Vagina (tissue), 2 donors: ENCODE measurements at regions not wholly inside any gene's neighbourhood (a gene's known extent, or its start where the extent isn't known, plus 50 kb on each side); places are given as distances from the start of the nearest gene placed in this dataset.

ENCODE experiments used
- CTCF ChIP-seq, 3 experiments: fragments of 450-650 bp in 2 of 3; fragments of 200-600 bp in 1 of 3; sonication (generic) in 1 of 3; IDR thresholded peaks; one replicate each; pipeline ENCODE4 v1.5.1; 2017 to 2019; ENCODE audit warnings: antibody characterized with exemption in 3 of 3, mild to moderate bottlenecking in 2 of 3, moderate library complexity in 2 of 3
- POLR2A ChIP-seq, 2 donors: fragments of 450-650 bp; IDR thresholded peaks; one replicate each; pipeline ENCODE4 v1.6.1; 2017; ENCODE audit warnings: antibody characterized with exemption in 2 of 2, mild to moderate bottlenecking in 2 of 2, moderate library complexity in 2 of 2
- POLR2AphosphoS5 ChIP-seq, 2 donors: sonication (generic); formaldehyde crosslinking; IDR thresholded peaks; one replicate each; pipeline ENCODE4 v1.9.0; 2017; ENCODE audit warnings: antibody characterized with exemption in 2 of 2, mild to moderate bottlenecking in 2 of 2, low read depth in 1 of 2; ENCODE audit not compliant: insufficient read depth in 1 of 2

GRCh38 chr21:32193098-32193465, 85.8 kb downstream of the MIS18A start:
- TF ChIP-seq CTCF (IDR thresholded peaks at IDR 0.05) (no peak), POLR2A (IDR thresholded peaks at IDR 0.05) (no peak), POLR2AphosphoS5 (IDR thresholded peaks at IDR 0.05; ENCODE audit: insufficient read depth in 1 of 2, low read depth in 1 of 2) (no peak)
